ENCODE measurements at regions not wholly inside any gene's neighbourhood (a gene's known extent, or its start where the extent isn't known, plus 50 kb on each side); places are given as distances from the start of the nearest gene placed in this dataset.

DNA sequence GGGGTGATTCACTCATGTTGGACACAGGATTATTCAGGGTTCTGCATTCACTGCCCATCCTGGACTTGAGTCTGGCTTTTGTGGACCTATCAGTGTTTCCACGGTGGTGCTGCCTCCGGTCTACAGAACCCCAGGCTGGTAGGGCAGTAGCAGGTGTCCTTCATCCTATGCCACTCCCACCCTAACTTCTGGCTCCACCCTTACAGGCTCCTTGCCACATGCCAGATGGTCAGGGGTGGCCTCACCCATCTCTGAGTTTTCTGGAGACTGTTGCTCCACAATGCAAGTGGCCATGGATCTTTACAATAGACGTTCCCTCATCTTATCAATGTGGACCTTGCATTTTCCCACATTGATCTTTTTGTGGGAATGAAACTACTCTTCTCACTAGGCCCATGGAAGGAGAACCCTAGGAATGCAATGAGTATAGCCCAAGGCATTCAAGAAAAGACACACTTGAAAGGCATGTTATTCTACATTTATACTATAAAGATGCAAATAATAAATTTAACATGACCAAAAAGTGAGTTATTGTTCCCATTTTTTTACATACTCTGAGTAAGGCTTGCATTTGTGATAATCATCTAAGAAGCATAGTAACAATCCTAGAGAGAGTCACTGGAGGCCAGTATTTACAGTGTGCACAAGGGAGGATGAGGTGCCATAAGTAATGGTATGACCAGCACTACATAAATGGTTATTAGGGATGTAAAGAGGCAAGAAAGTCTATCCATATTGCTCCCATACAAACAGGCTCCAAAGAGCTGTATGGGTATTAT lies 57.4 kb upstream of the ADO start:
- no peak for TF ChIP-seq EZH2 (IDR thresholded peaks at IDR 0.05; ENCODE audit: borderline replicate concordance, insufficient read depth, low read depth, low read length, poor library complexity, severe bottlenecking)
- TF ChIP-seq, protein P1, sequence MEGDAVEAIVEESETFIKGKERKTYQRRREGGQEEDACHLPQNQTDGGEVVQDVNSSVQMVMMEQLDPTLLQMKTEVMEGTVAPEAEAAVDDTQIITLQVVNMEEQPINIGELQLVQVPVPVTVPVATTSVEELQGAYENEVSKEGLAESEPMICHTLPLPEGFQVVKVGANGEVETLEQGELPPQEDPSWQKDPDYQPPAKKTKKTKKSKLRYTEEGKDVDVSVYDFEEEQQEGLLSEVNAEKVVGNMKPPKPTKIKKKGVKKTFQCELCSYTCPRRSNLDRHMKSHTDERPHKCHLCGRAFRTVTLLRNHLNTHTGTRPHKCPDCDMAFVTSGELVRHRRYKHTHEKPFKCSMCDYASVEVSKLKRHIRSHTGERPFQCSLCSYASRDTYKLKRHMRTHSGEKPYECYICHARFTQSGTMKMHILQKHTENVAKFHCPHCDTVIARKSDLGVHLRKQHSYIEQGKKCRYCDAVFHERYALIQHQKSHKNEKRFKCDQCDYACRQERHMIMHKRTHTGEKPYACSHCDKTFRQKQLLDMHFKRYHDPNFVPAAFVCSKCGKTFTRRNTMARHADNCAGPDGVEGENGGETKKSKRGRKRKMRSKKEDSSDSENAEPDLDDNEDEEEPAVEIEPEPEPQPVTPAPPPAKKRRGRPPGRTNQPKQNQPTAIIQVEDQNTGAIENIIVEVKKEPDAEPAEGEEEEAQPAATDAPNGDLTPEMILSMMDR (IDR thresholded peaks at IDR 0.05) = no peak
